G401.6 (cell line): ENCODE measurements at regions not wholly inside any gene's neighbourhood (a gene's known extent, or its start where the extent isn't known, plus 50 kb on each side); places are given as distances from the start of the nearest gene placed in this dataset.
A peak's percentile ranks its signal among the peaks of the same experiment; 100 is the strongest.
"Not testable (repeated sequence)": the region's sequence is repeated elsewhere in the genome, so short reads cannot be mapped to it uniquely, and the experiment has no call there.

Experiments
- FAIRE-seq: peaks from 2 replicates; lab custom pipeline; 2012; peaks lifted over from hg19 to GRCh38; lab: Jason Lieb, UNC

DNA sequence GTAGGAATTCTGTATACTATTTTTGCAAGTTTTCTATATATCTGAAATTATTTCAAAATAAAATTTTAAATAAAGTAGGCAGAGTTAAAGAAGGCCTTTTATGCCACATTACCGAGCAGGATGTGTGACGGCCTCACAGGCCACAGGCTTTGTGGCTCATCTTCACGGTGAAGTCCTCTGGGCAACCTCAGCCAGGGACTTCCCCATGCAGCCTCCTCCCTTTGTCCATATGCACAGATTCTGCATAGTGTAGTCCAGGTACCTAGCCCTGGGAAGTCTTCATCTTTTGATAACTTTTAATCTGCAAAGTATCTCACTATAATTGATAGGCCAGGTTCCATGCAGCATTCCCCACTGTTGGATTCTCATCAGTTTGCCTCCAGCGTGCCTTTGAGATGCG lies 62.8 kb downstream of the ARHGAP11B start:
- FAIRE-seq = not testable (repeated sequence)

DNA sequence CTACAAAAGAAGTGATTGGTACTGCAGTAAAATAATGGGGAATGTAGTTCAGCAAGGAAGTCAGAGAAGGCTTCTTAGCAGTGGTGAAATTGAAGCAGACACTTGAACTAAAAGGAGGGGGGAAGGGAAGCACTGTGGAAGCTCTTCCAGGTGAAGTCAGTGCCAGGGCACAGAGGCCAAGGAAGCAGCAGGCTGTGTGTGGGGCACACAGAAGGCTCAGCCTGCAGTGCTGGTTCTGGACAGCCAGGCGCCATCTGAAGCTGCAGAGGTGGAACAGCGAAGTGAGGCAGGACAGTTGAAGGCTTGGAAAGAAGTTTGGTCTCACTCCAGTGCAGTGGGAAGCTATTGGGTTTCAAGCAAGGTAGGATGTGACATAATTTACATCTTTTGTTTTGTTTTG lies 64.2 kb downstream of the ARHGAP11B start:
- FAIRE-seq = not testable (repeated sequence)

DNA sequence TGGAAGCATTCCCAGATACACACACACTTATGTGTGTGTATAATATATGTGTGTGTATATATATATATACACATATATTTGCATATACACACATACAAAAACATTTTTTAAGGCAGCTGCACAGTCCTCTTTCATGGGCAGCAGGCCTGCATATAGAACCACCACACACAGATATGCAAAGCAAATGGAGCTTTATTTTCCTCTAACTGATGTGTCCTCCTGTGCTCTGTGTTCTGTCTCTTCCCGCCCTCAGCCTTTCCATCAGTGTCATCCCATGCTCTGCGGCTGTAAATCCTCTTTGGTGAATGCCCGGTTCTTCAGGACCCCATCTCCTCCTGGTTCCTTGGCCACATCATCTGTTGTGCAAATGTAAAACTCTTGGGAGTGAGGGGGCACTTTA lies 69.9 kb downstream of the ARHGAP11B start:
- not testable (repeated sequence) for FAIRE-seq

DNA sequence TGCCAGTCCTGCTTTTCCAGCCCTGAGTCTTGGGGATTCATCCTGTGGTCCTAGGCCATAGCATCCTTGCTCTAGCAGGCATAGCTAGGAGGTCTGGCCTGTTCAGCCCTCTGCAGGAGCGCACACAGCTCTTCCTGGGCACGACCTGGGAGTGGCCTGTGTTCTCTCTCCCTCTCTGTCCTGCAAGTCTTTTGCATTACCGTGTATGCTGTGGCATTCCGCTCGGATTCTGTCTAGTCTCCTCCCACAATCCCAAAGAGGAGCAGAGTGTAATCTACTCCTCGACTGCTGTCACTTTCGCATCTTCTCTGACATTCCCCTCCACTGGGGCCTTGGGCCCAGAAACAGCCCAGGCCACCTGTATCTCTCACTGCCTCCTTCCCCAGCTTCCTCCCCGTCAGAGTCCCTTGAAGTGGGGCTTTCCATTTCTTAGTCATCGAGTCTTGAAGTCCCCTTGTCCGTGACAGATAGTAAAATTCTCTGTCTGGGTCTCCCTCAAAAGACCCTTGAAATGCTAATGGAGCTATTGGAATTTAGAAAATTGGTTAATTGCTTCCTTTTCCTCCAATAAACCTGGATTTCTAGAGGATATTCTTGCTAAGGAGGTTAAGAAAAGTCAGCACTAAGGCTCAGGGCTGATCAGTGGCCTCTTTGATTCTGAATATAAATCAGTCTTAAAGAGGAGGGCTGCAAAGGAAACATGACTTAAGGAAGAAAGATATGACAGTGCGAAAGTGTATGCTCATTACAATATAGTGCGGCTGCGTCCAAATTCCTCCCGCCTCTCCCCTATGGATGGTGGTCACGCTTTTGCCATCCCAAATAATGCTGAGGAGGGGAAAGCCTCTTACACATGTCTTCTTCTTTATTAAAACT lies 70.7 kb downstream of the ARHGAP11B start:
- not testable (repeated sequence) for FAIRE-seq

DNA sequence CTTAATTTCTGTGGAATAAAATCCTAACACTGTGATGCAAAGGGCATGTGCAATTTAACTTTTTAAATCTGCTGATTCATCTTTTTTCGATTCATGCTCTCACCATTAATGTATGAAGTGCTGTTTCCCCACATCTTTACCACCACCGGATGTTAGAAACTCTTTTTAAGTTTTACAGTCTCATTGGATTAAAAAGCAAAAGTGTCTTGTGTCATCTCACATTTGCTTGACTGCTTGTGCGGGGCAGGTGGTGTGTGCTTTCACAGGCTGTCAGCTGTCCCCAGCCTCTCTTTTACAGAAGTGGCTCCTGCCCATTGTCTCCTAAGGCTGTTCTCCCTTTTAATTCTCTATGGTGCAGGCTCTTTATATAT lies 71.4 kb downstream of the ARHGAP11B start:
- not testable (repeated sequence) for FAIRE-seq

DNA sequence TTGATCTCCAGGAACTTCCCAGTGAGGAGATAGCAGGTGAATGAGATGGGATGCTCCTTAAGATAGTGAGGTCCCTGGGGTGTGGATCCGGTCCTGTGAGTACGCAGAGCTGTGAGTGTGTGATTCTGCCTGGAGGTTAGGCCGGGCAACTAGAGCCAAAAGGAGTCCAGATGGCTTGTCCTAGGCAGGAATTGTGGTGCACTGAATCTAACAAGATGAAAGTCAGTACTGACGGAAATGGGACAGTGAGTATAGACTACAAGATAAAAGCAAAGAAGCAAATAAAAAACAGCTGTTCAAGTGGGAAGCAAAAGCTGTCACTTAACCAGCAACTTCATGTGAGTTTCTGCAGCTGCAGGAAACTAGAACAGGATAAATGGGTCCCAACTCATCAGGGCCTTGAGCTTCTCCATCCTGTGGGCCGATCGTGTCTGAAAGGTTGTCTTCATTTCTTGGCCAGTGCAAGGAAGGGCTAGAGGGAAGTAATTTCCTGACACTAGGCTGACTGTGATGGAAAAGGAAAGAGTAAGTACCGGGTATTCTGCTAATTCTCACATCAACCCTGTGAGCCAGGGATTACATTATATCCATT lies 74.2 kb downstream of the ARHGAP11B start:
- FAIRE-seq = not testable (repeated sequence)

DNA sequence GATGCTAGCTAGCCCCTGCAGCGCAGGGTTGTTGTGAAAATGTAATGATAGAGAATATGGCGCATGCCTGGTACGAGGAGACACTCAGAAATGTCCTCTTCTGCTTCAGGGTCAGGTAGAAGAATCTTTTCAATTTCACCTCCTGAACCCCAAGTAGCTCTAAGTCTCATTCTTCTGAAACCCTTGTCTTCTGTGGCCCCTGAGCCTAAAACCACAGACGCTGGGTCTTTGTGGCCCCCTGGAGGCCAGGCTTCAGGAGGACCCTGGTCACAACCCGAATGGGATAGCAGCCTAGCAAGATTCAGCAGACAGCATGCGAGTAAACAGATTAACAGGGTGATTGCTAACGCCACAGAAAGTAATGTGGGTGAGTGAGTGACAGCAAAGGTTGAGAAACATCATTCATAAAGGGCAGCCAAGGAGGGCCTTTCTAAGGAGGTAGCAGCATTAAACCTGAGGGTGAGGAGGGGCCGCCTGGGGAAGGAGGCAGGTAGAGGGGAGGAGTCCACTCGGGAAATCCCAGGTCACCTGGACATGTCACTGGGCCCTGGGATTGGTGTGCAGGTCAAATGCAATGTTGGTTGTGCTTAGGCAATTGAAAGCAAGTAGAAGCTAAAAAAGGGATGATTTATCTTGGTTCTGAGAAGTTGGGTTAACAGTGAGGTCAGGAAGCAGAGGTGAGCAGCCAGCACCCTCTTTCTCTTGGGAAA lies 82.2 kb downstream of the ARHGAP11B start:
- not testable (repeated sequence) for FAIRE-seq

DNA sequence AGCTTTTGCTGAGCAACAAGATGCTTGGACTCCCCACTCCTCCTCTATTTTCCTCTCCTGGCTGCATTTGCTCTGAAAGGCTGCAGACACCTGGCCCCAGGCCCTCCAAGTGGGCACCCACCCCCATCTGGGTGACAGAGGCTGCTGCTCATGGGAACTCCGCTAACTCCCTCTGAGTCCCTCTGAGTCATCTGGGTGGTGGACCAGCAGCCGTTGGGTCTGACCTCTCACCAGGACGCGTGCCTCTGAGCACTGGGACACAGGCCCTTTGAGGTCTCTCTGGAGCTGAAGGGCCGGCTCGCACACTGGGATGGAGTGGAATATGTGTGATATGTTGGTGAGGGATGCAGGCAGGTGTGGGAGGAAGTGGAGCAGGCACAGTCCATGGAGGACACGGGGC lies 82.9 kb downstream of the ARHGAP11B start:
- FAIRE-seq = not testable (repeated sequence)

DNA sequence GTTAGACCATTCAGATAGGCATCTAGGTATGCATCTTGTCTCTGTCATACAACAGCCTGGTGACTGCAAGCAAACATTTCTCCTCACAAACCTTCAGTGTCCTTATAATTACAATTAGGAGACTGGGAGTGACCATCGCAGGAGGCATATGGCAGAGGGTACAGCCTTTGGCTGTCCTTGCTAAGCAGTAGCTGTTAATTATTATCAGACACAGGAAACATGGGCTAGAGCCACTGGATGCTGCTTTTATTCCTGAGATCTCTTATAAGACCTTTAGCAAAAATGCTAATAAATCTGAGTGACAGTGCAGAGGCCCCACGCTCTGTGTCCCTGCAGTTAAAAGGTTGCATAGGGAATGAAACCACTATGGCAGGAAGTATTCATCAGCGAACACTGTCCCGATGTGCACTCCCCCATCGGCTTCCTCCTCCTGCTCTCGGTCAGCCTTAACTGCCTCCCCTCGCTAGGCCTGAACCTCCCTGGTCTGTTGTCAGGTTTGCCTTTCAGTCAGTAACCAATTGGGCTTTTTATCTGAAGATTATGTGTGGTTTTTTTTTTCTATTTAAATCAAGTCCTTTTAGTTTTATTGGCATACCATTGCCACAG lies 92.2 kb downstream of the ARHGAP11B start:
- FAIRE-seq = not testable (repeated sequence)

DNA sequence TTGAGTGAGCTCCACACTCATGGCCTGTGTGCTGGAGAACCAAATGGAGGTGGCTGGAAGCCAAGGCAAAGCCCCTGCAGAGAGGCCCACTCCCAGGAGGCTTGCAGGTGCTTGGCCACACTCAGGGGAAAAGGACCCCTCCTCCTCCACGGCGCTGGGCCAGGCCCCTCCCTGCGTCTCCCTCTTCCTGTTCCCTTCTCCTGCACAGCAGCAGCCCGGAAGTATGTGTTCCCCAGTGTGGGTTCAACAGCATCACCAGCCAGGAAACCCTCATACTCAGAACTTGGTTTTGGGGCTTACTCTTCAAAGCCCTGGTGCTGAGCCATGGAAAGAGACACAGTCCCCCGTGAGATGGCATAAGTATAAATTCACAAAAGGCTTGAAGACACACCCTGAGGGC lies 93.4 kb downstream of the ARHGAP11B start:
- not testable (repeated sequence) for FAIRE-seq

DNA sequence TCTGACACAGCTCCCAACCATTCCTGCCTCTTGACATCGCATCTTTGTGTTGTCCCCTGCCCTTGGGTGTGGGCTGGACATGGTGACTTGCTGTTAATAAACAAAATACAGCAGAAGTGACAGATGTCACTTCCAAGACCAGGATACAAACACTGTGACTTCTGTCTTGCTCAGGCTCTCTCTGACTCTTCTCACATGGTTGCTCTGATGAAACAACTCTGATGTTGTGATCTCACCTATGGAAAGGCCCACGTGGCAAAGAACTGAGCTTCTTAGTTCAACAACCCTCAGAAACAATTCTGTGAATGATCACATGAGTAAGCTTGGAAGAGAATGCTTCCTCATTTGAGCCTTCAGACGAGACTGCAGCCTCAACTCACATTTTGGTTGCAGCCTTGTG lies 94.9 kb downstream of the ARHGAP11B start:
- FAIRE-seq = not testable (repeated sequence)

DNA sequence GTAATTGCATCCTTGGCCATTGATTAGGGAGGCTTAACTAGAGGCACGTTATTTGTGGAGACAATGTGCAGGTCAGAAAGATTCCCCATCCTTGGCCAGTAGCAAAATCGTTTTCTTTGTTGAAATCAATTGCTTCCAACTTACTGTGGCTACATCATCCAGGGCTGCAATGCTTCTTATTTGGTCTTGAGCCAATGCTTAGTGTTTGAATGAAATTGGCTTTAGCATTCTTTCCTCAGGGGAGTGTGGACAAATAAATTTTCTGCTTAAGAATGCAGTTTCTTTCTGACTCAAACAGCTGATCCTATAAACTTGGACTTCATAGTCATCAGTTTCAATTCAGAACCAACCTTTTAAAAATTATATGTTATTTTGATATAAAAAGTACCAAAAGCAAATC lies 95.6 kb downstream of the ARHGAP11B start:
- not testable (repeated sequence) for FAIRE-seq

DNA sequence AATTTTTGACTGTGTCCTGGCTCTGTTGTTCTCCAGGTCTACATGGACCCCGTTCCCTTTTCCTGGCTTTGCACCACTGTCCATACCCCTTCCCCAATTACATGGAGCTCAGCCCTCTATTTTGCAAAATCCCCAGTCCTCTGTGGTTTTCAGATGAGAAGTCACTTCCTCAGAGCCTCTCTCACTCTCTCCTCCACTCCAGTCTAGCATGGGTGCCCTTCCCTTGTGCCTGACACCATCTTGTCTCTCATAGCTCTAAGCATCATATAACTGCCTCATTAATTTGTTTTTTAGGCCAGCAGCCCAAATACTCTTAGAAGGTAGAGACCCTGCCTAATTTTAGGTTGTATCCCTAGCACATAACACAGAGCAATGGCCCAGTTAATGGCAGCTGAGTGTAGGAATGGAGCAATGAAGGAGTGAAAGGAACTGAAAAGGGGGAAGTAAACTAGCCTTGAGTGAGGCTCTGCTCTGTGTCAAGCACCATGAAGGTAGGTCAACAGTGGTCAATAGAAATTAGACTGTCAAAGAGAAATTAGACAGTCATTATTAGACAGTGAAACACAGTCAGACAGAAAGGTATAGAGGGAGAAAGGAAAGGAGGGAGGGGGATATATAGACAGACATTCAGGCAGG lies 97.7 kb downstream of the ARHGAP11B start:
- not testable (repeated sequence) for FAIRE-seq

DNA sequence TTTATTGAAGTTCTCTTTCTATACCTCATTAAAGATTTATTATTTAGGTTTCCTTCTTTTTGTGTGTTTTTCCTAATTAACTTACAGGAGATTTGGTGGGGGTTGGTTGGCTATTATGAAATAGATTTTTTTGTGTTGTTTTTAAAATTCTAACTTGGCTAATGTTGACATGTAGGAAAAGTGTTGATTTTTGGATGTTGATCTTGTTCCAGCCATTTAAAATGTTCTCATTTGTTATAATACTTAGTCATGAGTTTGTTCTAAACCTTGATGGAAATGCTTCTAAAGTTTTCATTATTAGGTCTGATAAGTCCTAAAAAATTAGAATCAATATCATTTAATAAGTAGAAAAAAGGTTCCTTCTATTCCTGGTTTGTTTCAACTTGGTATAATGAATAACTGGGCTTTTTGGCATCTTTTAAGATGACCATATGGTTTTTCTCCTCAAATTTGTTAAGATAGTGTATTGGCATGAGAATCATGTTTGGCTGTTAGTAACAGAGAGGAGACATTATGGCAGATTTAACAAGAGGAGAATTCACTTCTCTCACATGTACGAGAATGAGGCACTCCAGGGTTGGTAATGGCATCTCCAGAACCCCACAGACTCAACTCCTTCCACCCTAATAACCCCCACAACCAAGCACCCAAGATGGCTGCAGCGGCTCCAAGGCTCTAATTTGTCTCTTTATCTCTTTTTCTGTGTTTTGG lies 104.1 kb downstream of the ARHGAP11B start:
- FAIRE-seq = peak; percentile 28

DNA sequence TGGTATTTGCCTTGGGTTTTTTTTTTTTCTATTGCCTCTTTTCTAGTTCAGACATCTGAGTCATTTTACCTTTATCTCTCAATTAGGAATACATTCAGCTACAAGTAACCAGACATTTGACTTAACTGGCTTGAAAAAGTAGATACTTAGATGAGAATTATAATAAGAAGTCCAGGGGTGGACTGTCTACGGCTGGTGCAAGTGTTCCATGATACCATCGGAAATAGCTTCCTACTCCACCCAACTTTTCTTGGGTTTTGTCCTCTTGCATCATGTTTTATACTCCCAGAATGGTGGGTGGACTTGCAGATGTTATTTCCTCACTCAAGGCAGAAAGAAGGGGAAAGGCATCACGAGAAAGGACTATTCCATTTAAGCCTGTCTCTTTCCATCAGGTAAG lies 104.7 kb downstream of the ARHGAP11B start:
- not testable (repeated sequence) for FAIRE-seq

DNA sequence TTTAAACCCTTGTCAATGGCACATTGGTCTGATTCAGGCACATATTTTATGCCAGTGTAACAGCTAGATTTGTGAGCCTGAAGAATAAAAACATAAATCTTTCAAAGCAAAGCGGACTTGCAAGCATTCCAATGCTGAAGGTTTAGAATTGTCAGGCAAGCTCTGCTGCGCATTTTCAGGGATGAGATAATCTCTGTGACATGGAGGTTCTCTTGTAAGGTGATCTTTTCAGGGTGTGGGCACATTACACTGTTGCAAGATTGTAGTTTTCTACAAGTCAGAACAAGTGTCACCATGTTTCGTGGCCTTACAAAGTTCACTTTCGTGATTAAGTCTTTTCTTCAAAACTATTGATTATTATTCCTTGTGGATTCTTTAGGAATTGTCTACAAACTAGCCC lies 106.2 kb downstream of the ARHGAP11B start:
- not testable (repeated sequence) for FAIRE-seq

DNA sequence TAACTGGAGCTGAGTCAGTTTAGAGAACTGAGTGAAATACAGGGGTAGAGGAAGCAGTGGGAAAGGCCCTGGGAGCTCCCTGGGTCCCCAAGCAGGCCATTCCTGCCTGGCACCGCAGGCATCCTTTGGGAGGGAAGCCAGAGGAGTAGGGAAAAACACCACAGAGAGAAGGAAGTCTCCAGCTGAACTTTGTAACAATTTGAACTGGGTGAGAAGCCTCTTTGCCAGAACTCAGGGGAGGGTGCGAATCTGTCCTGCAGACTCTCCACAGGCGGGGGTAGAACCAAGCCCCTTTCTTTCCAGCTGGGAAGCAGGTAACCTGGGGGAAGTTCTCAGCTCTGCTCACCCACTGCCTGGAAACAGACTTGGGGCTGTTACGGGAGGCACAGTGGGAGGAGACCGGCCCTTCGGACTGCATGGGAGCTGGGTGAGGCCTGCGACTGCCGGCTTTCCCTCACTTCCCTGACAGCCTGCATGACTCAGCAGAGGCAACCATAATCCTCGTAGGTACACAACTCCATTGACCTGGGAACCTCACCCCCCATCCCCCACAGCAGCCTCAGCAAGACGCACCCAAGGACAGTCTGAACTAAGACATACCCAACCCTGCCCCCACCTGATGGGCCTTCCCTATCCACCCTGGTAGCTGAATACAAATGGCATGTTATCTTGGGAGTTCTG lies 110.1 kb downstream of the ARHGAP11B start:
- FAIRE-seq = not testable (repeated sequence)

DNA sequence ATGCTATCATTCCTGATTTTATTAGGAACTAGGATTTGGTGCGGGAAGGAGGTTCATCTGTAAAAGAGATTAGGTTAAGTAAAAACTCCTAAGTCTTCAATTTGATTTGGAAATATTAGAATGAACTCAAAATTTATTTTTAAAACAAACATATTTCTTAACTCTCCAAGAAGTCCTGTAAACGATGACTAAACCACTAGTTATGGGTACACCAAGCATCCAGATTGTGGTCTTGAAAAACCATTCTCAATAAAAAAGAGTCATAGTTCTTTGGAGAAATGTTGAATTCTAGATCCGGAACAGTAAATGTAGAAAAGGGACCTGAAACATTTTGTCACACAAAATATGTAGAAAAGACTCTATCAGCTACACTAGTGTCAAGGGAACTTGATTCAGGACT lies 116.9 kb downstream of the ARHGAP11B start:
- peak; percentile 87 for FAIRE-seq

DNA sequence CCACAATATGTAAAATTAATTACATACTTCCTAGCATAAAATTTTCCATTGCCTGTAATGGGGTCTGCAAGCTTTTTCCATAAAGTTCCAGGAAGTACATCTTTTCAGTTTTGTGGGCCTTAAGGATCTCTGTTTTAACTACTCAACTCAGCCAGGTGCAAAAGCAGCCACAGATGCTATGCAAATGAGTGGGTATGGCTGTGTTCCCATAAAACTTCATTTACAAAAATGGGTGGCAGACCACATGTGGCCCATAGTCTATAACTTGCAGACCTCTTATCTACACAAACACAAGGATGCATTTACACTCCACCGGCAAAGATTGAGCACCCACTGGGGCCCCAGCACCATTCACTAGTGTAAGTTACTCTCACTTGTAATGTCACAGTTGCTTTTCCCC lies 123.1 kb downstream of the ARHGAP11B start:
- not testable (repeated sequence) for FAIRE-seq

DNA sequence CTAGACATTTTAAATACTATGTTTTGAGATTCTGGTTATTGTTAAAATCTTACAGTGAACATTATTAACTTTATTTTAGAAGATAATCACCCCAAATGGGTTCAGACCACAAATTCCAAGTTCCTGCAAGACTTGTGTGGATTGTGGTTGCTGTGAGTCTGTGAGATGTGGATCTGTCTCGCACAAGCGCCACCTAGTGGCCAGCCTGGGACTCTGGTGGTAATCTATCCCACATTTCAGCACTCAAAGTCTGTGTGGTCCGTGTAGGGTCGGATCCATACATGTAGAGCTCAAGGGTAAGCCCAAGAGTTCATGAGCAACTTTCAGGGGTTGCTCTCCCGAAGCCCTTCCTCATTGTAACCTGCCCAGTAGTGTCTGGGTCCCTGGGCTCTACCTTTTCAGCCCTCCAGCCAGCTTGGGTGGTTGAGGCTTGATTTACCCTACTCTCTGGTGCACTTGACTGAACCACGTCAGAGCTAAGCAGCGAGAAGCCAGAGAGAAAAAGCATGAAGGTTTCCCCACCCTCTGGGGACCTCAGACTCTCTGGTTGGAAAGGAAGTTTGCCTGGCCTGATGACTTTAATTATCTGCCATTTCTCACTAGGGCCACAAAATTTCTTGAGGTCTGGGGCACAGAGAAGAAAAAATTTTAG lies 129.2 kb downstream of the ARHGAP11B start:
- FAIRE-seq = peak; percentile 8
